Keratinocyte (primary cell): ENCODE measurements at regions not wholly inside any gene's neighbourhood (a gene's known extent, or its start where the extent isn't known, plus 50 kb on each side); places are given as distances from the start of the nearest gene placed in this dataset.

Source experiments
- DNase-seq: peaks from one replicate; pipeline ENCODE4 v3.0.0-alpha.2; 2011; ENCODE audit warnings: low read depth, missing footprints, low spot score
- FAIRE-seq: peaks from 2 replicates; lab custom pipeline; 2011; peaks lifted over from hg19 to GRCh38; lab: Jason Lieb, UNC
- H2AFZ ChIP-seq: 2 replicates; pipeline ENCODE4 v1.6.0; 2012; ENCODE audit warnings: low read length, control low read depth, inconsistent platforms; ENCODE audit not compliant: control insufficient read depth
- H3K27ac ChIP-seq: 2 replicates; pipeline ENCODE4 v1.5.1; 2011; ENCODE audit warnings: low read length; ENCODE audit not compliant: control insufficient read depth, insufficient read depth
- H3K27me3 ChIP-seq: 3 replicates; pipeline ENCODE4 v1.6.0; 2011; ENCODE audit warnings: low read length; ENCODE audit not compliant: control insufficient read depth, insufficient read depth; ENCODE audit errors: extremely low read depth
- H3K36me3 ChIP-seq, 2 experiments: 2 replicates in 1 of 2; 3 replicates in 1 of 2; pipeline ENCODE4 v1.5.1; 2011; ENCODE audit warnings: low read length in 2 of 2, mild to moderate bottlenecking in 1 of 2; ENCODE audit not compliant: control insufficient read depth in 2 of 2, insufficient read depth in 2 of 2; ENCODE audit errors: extremely low read depth in 1 of 2
- H3K4me1 ChIP-seq: 3 replicates; pipeline ENCODE4 v1.5.1; 2011; ENCODE audit warnings: low read length; ENCODE audit not compliant: control insufficient read depth, insufficient read depth; ENCODE audit errors: extremely low read depth
- H3K4me2 ChIP-seq: 3 replicates; pipeline ENCODE4 v1.6.0; 2011; ENCODE audit warnings: low read depth, low read length; ENCODE audit not compliant: control insufficient read depth, insufficient read depth; ENCODE audit errors: extremely low read depth
- H3K4me3 ChIP-seq, 3 experiments: fragments of 200-600 bp in 1 of 3; sonication (generic) in 1 of 3; 2 replicates in 2 of 3; 3 replicates in 1 of 3; pipeline ENCODE4 v1.5.1; 2011 to 2016; ENCODE audit warnings: low read length in 3 of 3, mild to moderate bottlenecking in 3 of 3, control low read depth in 2 of 3, inconsistent platforms in 1 of 3, low read depth in 1 of 3, mixed read lengths in 1 of 3, mixed run types in 1 of 3, moderate library complexity in 1 of 3; ENCODE audit not compliant: control insufficient read depth in 2 of 3, insufficient read depth in 2 of 3; ENCODE audit errors: extremely low read depth in 1 of 3
- H3K79me2 ChIP-seq: 2 replicates; pipeline ENCODE4 v1.6.0; 2012; ENCODE audit warnings: low read length; ENCODE audit not compliant: control insufficient read depth, insufficient read depth
- H3K9ac ChIP-seq: 3 replicates; pipeline ENCODE4 v1.6.0; 2011; ENCODE audit warnings: low read length; ENCODE audit not compliant: control insufficient read depth, insufficient read depth; ENCODE audit errors: extremely low read depth
- H3K9me1 ChIP-seq: 3 replicates; pipeline ENCODE4 v1.6.0; 2011; ENCODE audit warnings: low read length; ENCODE audit not compliant: control insufficient read depth, insufficient read depth; ENCODE audit errors: extremely low read depth
- H3K9me3 ChIP-seq: 2 replicates; pipeline ENCODE4 v1.5.1; 2012; ENCODE audit warnings: low read depth, low read length; ENCODE audit not compliant: control insufficient read depth
- H4K20me1 ChIP-seq: 3 replicates; pipeline ENCODE4 v1.6.0; 2011; ENCODE audit warnings: low read length; ENCODE audit not compliant: control insufficient read depth, insufficient read depth; ENCODE audit errors: extremely low read depth
- CTCF ChIP-seq, 3 experiments: IDR thresholded peaks in 1 of 3; conservative IDR thresholded peaks in 1 of 3; optimal IDR thresholded peaks in 1 of 3; 2 replicates in 2 of 3; 3 replicates in 1 of 3; pipeline versions ENCODE3 to v1.5.1; 2011; ENCODE audit warnings: low read length in 3 of 3, mild to moderate bottlenecking in 3 of 3, moderate library complexity in 2 of 3, control low read depth in 1 of 3, inconsistent platforms in 1 of 3; ENCODE audit not compliant: insufficient read depth in 2 of 3; ENCODE audit errors: extremely low read depth in 1 of 3
- EZH2 ChIP-seq: IDR thresholded peaks from one replicate; pipeline ENCODE4 v1.6.1; 2012; ENCODE audit warnings: inconsistent platforms, mild to moderate bottlenecking, low read length, moderate library complexity
- dilution Hi-C: fragments of 300-500 bp; cut with MboI; formaldehyde crosslinking; loops from one replicate; pipeline ENCODE4 v1.7.0; 2020; ENCODE audit warnings: low sequenced_read_pairs; ENCODE audit not compliant: extremely low pct_ligation_motif_present

GRCh38 chr1:81710857-81711256 lies 89.9 kb upstream of the ADGRL2 start:
- H3K4me1 ChIP-seq, result peaks cover 15% of the 10 kb centered on the region
- dilution Hi-C loops, result no loop called here
- no peaks in the 10 kb centered on the region for H3K79me2 ChIP-seq
- H3K9ac ChIP-seq, result no peak overlapping the region
- DNase-seq (no peak), FAIRE-seq (no peak)
- no peaks in the 10 kb centered on the region for H3K9me1 ChIP-seq
- no peaks in the 10 kb centered on the region for H3K9me3 ChIP-seq
- H4K20me1 ChIP-seq, result no peaks in the 10 kb centered on the region
- H3K36me3 ChIP-seq, result no peaks in the 10 kb centered on the region
- H3K4me2 ChIP-seq, result no peak overlapping the region
- H3K27ac ChIP-seq, result no peak overlapping the region
- no peak overlapping the region for H3K4me3 ChIP-seq
- H3K27me3 ChIP-seq, result no peaks in the 10 kb centered on the region
- no peak overlapping the region for H2AFZ ChIP-seq
- no peak for TF ChIP-seq CTCF (optimal IDR thresholded peaks at IDR 0.05 in 1 of 3, IDR thresholded peaks at IDR 0.05 in 1 of 3, conservative IDR thresholded peaks at IDR 0.05 in 1 of 3; ENCODE audit: extremely low read depth in 1 of 3, insufficient read depth in 2 of 3, low read length in 3 of 3)
- no peak for TF ChIP-seq EZH2

GRCh38 chr1:81708250-81708649 lies 92.5 kb upstream of the ADGRL2 start:
- H3K4me1 ChIP-seq, result peaks cover 25% of the 10 kb centered on the region
- no peaks in the 10 kb centered on the region for H3K9me1 ChIP-seq
- TF ChIP-seq EZH2 (no peak), CTCF (optimal IDR thresholded peaks at IDR 0.05 in 1 of 3, IDR thresholded peaks at IDR 0.05 in 1 of 3, conservative IDR thresholded peaks at IDR 0.05 in 1 of 3; ENCODE audit: extremely low read depth in 1 of 3, insufficient read depth in 2 of 3, low read length in 3 of 3) (no peak)
- no peaks in the 10 kb centered on the region for H4K20me1 ChIP-seq
- H3K9ac ChIP-seq, result no peak overlapping the region
- no peaks in the 10 kb centered on the region for H3K36me3 ChIP-seq
- no peak for DNase-seq
- no peaks in the 10 kb centered on the region for H3K9me3 ChIP-seq
- dilution Hi-C loops, result no loop called here
- H3K27me3 ChIP-seq, result no peaks in the 10 kb centered on the region
- no peak overlapping the region for H3K4me3 ChIP-seq
- H3K27ac ChIP-seq, result no peak overlapping the region
- H2AFZ ChIP-seq, result no peak overlapping the region
- H3K79me2 ChIP-seq, result no peaks in the 10 kb centered on the region
- no peak overlapping the region for H3K4me2 ChIP-seq
- no peak for FAIRE-seq
